GM19351 (cell line): ENCODE measurements at regions not wholly inside any gene's neighbourhood (a gene's known extent, or its start where the extent isn't known, plus 50 kb on each side); places are given as distances from the start of the nearest gene placed in this dataset.

ENCODE experiments used
- ATAC-seq: cut with Tn5 transposase; IDR thresholded peaks from one replicate; pipeline ENCODE4 v1.9.1; 2021; ENCODE audit warnings: mild to moderate bottlenecking, moderate library complexity; ENCODE audit not compliant: unreplicated experiment

DNA sequence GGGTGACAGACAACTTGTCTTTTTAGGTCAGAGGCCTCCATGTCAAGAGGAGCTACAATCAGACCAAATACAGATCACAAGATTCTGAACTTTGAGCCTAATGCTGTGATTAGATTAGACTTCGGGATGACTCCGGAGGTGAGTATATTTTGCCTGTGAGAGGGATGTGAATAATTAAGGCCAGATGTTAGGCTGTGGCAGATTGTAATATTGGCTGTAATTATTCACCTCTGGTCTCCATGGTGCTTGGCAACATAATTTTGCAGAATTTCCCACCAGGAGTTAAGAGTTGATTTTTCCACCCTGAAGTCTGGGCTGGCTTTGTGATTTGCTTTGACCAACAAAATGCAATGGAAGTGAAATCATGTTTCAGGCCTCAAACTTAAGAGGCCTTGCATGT lies 108.2 kb upstream of the CWC22 start:
- no peak for ATAC-seq

GRCh38 chr2:180111901-180112300 lies 104.8 kb upstream of the CWC22 start:
- no peak for ATAC-seq

GRCh38 chr2:180110469-180110868 lies 103.4 kb upstream of the CWC22 start:
- no peak for ATAC-seq

- ATAC-seq = no peak
Observed at GRCh38 chr2:180101846-180102245, 94.7 kb upstream of the CWC22 start.

DNA sequence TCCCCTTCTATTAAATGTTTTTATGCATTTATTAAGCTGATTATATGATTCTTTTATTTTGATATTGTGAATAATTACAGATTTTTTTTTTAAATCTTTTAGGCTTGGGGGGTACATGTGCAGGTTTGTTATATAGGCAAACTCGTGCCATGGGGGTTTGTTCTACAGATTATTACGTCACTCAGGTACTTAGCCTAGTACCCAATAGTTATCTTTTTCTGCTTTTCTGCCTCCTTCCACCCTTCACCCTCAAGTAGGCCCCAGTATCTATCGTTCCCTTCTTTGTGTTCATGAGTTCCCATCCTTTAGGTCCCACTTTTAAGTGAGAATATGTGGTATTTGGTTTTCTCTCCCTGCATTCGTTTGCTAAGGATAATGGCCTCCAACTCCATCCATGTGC lies 92.2 kb upstream of the CWC22 start:
- no peak for ATAC-seq

GRCh38 chr2:180085144-180085543 lies 78.0 kb upstream of the CWC22 start:
- no peak for ATAC-seq

DNA sequence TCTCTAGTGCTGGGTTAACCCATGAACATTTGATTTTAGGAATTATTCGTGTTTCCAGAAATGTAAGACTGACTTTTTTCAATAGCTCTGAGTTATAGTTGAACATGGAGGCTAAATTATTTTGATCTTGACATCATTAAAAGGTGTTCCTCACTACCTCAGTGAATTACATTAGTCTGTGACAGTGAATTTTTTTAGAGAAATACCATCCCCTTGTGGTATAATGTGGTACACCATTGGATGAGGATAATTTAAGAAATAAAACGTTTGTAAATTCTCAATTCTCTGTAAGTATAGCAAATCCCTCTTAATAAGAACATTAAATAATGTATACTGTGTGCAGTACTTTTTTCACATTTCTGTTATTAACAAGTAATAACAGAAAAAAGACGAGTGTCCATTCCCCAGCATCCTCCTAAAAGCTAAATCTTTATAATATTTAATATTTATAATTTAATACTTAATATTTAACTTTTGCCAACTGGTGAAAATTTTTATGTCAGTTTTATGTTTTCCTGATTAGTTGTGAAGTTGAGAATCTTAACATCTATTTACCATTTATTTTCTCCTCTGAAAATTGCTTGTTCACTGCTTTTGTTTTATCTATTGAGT lies 70.3 kb upstream of the CWC22 start:
- ATAC-seq = peak; percentile 82

- ATAC-seq = no peak
Observed at GRCh38 chr2:180075870-180076269, 68.8 kb upstream of the CWC22 start.

- ATAC-seq = no peak
Observed at GRCh38 chr2:180071797-180072196, 64.7 kb upstream of the CWC22 start.

- ATAC-seq = no peak
Observed at GRCh38 chr2:180063494-180064092, 56.5 kb upstream of the CWC22 start.

GRCh38 chr2:180062178-180062577 lies 55.1 kb upstream of the CWC22 start:
- ATAC-seq = no peak

GRCh38 chr2:180061546-180061945 lies 54.4 kb upstream of the CWC22 start:
- ATAC-seq = no peak

DNA sequence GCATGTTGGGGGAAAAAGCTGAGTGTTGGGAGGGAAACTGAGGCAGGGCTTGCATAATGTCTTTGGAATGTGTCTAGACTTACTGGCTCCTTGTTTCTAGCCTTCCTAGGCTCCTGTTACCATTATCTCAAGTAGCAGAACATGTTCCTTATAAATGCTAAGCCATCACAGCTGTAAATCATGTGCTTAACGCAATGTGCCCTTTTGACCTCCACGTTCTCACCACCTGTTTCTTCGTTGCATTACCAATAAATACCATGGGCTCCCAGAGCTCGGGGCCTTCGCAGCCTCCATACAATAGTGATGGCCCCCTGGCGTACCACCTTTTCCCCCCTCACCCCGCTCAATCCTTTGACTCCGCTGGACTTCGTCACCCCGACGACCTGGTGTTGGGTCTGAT lies 54.0 kb upstream of the CWC22 start:
- no peak for ATAC-seq

DNA sequence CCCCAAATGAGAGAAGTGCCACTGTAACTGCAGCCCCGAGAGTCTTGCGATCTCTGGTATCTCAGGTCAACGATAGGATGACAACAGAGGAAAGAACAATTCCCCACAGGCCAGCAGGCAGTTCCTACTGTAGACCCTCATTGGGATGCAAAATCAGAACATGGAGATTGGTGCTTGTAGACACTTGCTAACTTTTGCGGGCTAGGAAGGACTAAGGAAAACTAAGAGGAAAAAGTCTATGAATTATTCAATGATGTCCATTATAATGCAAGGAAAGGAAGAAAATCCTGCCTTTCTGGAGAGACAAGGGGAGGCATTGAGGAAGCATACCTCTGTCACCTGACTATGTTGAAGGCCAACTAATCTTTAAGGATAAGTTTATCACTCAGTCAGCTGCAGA lies 51.9 kb upstream of the CWC22 start:
- no peak for ATAC-seq

DNA sequence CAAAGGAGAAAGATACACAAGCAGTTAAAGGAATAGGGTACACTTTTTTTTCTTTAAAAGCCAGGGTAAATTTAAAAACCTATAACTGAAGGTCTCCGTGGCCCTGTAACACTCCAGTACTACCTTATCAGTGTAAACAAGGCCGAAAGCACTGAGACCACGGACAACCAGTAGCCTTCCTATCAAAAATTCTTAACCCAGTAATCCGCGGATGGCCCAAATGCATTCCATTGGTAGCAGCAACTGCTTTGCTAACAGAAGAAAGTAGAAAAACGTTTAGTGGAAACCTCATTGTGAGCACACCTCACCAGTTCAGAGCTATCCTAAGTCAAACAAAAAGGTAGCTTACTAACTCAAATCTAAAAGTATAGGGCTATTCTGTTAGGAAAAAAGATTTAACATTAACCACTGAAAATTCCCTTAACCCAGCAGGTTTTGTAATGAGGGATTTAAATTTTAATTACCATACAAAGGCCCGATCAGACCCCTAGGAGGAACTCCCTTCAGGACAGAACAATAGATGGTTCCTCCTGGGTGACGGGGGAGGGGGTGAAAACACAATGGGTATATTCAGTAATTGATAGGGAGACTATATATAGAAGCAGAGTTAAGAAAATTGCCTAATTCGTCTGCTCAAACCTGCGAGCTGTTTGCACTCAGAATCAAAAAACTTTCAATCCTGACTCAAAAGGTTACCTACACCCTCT lies 50.8 kb upstream of the CWC22 start:
- ATAC-seq = no peak
